ENCODE measurements at regions not wholly inside any gene's neighbourhood (a gene's known extent, or its start where the extent isn't known, plus 50 kb on each side); places are given as distances from the start of the nearest gene placed in this dataset.

DNA sequence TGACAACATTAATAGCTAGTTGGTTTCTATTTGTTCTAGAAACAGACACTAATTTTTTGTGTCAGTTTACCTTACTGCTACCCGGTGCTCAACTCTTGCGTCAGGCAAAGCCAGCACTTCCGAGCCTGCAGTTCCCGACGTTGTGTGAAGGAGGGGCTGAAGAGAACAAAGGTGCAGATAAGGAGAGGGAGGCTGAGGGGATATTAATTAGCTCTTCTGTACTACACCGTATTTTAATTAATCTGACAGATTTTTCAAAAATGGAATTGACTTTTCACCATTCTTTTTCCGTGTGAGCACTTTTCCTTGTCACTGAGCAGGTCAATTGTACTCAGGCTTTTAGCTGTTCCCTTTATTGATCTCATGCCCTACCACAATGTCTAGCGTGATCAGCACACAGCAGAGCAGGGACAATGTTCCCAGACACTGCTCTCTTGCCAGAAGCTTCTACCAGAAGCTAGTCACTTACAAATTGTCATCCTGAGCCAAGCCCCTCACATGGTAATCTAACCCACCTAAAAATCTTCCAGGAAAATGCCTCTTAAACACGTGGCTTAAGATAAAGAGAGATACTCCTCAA is 650.5 kb upstream of the MKI67 start:
- TF ChIP-seq, protein P1, sequence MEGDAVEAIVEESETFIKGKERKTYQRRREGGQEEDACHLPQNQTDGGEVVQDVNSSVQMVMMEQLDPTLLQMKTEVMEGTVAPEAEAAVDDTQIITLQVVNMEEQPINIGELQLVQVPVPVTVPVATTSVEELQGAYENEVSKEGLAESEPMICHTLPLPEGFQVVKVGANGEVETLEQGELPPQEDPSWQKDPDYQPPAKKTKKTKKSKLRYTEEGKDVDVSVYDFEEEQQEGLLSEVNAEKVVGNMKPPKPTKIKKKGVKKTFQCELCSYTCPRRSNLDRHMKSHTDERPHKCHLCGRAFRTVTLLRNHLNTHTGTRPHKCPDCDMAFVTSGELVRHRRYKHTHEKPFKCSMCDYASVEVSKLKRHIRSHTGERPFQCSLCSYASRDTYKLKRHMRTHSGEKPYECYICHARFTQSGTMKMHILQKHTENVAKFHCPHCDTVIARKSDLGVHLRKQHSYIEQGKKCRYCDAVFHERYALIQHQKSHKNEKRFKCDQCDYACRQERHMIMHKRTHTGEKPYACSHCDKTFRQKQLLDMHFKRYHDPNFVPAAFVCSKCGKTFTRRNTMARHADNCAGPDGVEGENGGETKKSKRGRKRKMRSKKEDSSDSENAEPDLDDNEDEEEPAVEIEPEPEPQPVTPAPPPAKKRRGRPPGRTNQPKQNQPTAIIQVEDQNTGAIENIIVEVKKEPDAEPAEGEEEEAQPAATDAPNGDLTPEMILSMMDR (IDR thresholded peaks at IDR 0.05): no peak
- TF ChIP-seq EP300 (IDR thresholded peaks at IDR 0.05) (no peak), POLR2A (IDR thresholded peaks at IDR 0.05) (no peak)

Data from ovary (tissue), 3 donors.